K562 (cell line): ENCODE measurements at regions not wholly inside any gene's neighbourhood (a gene's known extent, or its start where the extent isn't known, plus 50 kb on each side); places are given as distances from the start of the nearest gene placed in this dataset.

ENCODE experiments used
- KAT7 ChIP-seq: sonication (generic); formaldehyde crosslinking; IDR thresholded peaks from 2 replicates; pipeline ENCODE4 v1.8.0; 2022; ENCODE audit warnings: missing genetic modification reagents, mild to moderate bottlenecking, borderline replicate concordance
- MAFG ChIP-seq: fragments of 450-650 bp; conservative IDR thresholded peaks from 2 replicates; pipeline ENCODE4 v1.6.1; 2016; ENCODE audit warnings: missing genetic modification characterization, missing compliant biosample characterization
- MAFK ChIP-seq: IDR thresholded peaks from 2 replicates; pipeline ENCODE4 v1.6.1; 2011; ENCODE audit warnings: low read length, improper control_type of control experiment
- NCOA6 ChIP-seq: fragments of 450-650 bp; IDR thresholded peaks from 2 replicates; pipeline ENCODE4 v1.6.1; 2017; ENCODE audit warnings: mild to moderate bottlenecking
- PPARD ChIP-seq: fragments of 250-450 bp; sonication (Bioruptor Pico); IDR thresholded peaks from 2 replicates; pipeline ENCODE4 v1.8.0; 2022; ENCODE audit warnings: inconsistent platforms, mild to moderate bottlenecking, moderate library complexity
- RFX7 ChIP-seq: fragments of 250-450 bp; sonication (Bioruptor Pico); IDR thresholded peaks from 2 replicates; pipeline ENCODE4 v1.5.1; 2021; ENCODE audit warnings: mild to moderate bottlenecking
- TF ChIP-seq, protein P1 (sequence below): fragments of 450-650 bp; IDR thresholded peaks from 2 replicates; pipeline ENCODE4 v1.6.1; 2014; ENCODE audit warnings: low read depth, mild to moderate bottlenecking, moderate library complexity, borderline replicate concordance
- TF ChIP-seq, protein P2 (sequence below): fragments of 250-450 bp; sonication (Bioruptor Pico); IDR thresholded peaks from 2 replicates; pipeline ENCODE4 v1.8.0; 2022; ENCODE audit warnings: inconsistent platforms, mild to moderate bottlenecking, moderate library complexity, borderline replicate concordance
- TF ChIP-seq, protein P3 (sequence below), 2 experiments: IDR thresholded peaks; 2 replicates each; pipeline ENCODE4 v1.6.1; 2011; ENCODE audit warnings: borderline replicate concordance in 1 of 2, control low read depth in 1 of 2, low read depth in 1 of 2, low read length in 1 of 2, mild to moderate bottlenecking in 1 of 2, mixed read lengths in 1 of 2, moderate library complexity in 1 of 2; ENCODE audit not compliant: insufficient read depth in 1 of 2, insufficient read length in 1 of 2, poor library complexity in 1 of 2, severe bottlenecking in 1 of 2; ENCODE audit errors: extremely low read depth in 1 of 2

DNA sequence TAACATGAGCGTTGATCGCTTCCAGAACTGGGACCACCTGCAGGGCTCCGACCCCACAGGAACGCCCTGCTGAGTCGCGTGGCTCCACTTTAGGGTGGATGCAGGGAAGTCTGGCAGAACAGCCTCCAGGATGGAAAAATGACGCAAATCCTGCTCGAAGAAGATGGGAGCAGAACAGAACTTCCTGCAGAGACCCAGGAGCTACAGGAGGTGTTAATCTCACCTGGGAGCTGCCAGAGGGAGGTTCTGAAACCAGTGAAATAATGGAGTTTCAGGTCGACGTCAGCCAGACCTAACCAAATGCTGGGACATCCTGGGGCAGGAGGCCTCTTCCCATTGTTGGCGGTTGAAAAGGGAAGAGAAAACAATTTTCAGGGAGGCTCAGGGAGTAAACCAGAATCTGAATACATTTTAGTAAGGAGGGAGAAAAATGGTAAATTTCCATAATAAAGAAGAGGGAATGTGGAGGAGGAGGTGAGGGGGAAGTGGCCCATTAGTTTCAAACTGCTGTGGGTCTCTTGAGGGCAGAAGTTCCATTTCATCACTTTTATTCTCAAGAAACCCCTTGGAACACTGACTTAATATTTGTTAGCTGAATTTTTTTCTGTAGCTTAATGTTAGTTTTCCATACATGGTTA, 558.4 kb upstream of the CDH4 start (continued):
- TF ChIP-seq, protein P1, sequence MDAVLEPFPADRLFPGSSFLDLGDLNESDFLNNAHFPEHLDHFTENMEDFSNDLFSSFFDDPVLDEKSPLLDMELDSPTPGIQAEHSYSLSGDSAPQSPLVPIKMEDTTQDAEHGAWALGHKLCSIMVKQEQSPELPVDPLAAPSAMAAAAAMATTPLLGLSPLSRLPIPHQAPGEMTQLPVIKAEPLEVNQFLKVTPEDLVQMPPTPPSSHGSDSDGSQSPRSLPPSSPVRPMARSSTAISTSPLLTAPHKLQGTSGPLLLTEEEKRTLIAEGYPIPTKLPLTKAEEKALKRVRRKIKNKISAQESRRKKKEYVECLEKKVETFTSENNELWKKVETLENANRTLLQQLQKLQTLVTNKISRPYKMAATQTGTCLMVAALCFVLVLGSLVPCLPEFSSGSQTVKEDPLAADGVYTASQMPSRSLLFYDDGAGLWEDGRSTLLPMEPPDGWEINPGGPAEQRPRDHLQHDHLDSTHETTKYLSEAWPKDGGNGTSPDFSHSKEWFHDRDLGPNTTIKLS = no peak
- no peak for TF ChIP-seq PPARD
- no peak for TF ChIP-seq KAT7
- TF ChIP-seq, protein P2, sequence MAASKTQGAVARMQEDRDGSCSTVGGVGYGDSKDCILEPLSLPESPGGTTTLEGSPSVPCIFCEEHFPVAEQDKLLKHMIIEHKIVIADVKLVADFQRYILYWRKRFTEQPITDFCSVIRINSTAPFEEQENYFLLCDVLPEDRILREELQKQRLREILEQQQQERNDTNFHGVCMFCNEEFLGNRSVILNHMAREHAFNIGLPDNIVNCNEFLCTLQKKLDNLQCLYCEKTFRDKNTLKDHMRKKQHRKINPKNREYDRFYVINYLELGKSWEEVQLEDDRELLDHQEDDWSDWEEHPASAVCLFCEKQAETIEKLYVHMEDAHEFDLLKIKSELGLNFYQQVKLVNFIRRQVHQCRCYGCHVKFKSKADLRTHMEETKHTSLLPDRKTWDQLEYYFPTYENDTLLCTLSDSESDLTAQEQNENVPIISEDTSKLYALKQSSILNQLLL (CRISPR knock-in tag) = no peak
- no peak for TF ChIP-seq RFX7 (CRISPR knock-in tag)
- TF ChIP-seq MAFK = no peak
- TF ChIP-seq, protein P3, sequence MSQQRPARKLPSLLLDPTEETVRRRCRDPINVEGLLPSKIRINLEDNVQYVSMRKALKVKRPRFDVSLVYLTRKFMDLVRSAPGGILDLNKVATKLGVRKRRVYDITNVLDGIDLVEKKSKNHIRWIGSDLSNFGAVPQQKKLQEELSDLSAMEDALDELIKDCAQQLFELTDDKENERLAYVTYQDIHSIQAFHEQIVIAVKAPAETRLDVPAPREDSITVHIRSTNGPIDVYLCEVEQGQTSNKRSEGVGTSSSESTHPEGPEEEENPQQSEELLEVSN (IDR thresholded peaks at IDR 0.05; ENCODE audit: borderline replicate concordance in 1 of 2, extremely low read depth in 1 of 2, insufficient read depth in 1 of 2, insufficient read length in 1 of 2, low read depth in 1 of 2, low read length in 1 of 2, poor library complexity in 1 of 2, severe bottlenecking in 1 of 2) = no peak
- TF ChIP-seq MAFG (tag) = no peak
- no peak for TF ChIP-seq NCOA6
